GM18951 (cell line): ENCODE measurements at regions not wholly inside any gene's neighbourhood (a gene's known extent, or its start where the extent isn't known, plus 50 kb on each side); places are given as distances from the start of the nearest gene placed in this dataset.

Experiments
- POLR2A ChIP-seq: IDR thresholded peaks from 4 replicates; pipeline ENCODE4 v1.6.1; 2011; ENCODE audit warnings: mild to moderate bottlenecking; ENCODE audit not compliant: insufficient read length, insufficient read depth; ENCODE audit errors: extremely low read depth
- in situ Hi-C: fragments of 300-500 bp; cut with MboI; formaldehyde crosslinking; loops from one replicate; pipeline ENCODE4 v1.12.0; 2022; ENCODE audit warnings: low sequenced_read_pairs, mixed read lengths, inconsistent platforms; ENCODE audit not compliant: unreplicated experiment

- no peak for TF ChIP-seq POLR2A
- in situ Hi-C loops: no loop called here
Observed at GRCh38 chr10:124306520-124306919, 112.2 kb downstream of the OAT start.

GRCh38 chr10:124305984-124306383, 112.7 kb downstream of the OAT start:
- TF ChIP-seq POLR2A: no peak
- in situ Hi-C loops: no loop called here

GRCh38 chr10:124305131-124305530, 113.6 kb downstream of the OAT start:
- TF ChIP-seq POLR2A: no peak
- in situ Hi-C loops: no loop called here

- TF ChIP-seq POLR2A: no peak
- in situ Hi-C loops: no loop called here
Observed at GRCh38 chr10:124303662-124304418, 114.9 kb downstream of the OAT start.

- in situ Hi-C loops: no loop called here
- TF ChIP-seq POLR2A: no peak
Observed at GRCh38 chr10:124302951-124303505, 115.7 kb downstream of the OAT start.

GRCh38 chr10:124301736-124302135, 117.0 kb downstream of the OAT start:
- TF ChIP-seq POLR2A: no peak
- in situ Hi-C loops: no loop called here

- in situ Hi-C loops: no loop called here
- TF ChIP-seq POLR2A: no peak
Observed at GRCh38 chr10:124300735-124301134, 118.0 kb downstream of the OAT start.

- no peak for TF ChIP-seq POLR2A
- in situ Hi-C loops: no loop called here
Observed at GRCh38 chr10:124300224-124300623, 118.5 kb downstream of the OAT start.

GRCh38 chr10:124299696-124300095, 119.0 kb downstream of the OAT start:
- no peak for TF ChIP-seq POLR2A
- in situ Hi-C loops: no loop called here

GRCh38 chr10:124298891-124299290, 119.8 kb downstream of the OAT start:
- no peak for TF ChIP-seq POLR2A
- in situ Hi-C loops: no loop called here

GRCh38 chr10:124296813-124297788, 121.6 kb downstream of the OAT start:
- TF ChIP-seq POLR2A: no peak
- in situ Hi-C loops: no loop called here

- TF ChIP-seq POLR2A: no peak
- in situ Hi-C loops: no loop called here
Observed at GRCh38 chr10:124296121-124296812, 122.5 kb downstream of the OAT start.
